ENCODE measurements at regions not wholly inside any gene's neighbourhood (a gene's known extent, or its start where the extent isn't known, plus 50 kb on each side); places are given as distances from the start of the nearest gene placed in this dataset.

- Mint-ChIP-seq H3K4me3 (no peak overlapping the region), H3K4me1 (peaks cover 11% of the 10 kb centered on the region), H3K9me3 (peaks cover under 1% of the 10 kb centered on the region), H3K27me3 (ENCODE audit: insufficient read depth) (no peaks in the 10 kb centered on the region), H3K36me3 (ENCODE audit: low read depth) (no peaks in the 10 kb centered on the region), H3K27ac (no peak overlapping the region)
- H3K27ac ChIP-seq (ENCODE audit: low read depth, low read length), result no peak overlapping the region
- H3K4me3 ChIP-seq (ENCODE audit: low read length), result no peak overlapping the region
- 80 to 87% methylated on average over 2 to 3 of the region's 3 CpGs for WGBS, 2 experiments (ENCODE audit: insufficient coverage in 1 of 2, insufficient read length in 1 of 2)
- TF ChIP-seq, protein P1, sequence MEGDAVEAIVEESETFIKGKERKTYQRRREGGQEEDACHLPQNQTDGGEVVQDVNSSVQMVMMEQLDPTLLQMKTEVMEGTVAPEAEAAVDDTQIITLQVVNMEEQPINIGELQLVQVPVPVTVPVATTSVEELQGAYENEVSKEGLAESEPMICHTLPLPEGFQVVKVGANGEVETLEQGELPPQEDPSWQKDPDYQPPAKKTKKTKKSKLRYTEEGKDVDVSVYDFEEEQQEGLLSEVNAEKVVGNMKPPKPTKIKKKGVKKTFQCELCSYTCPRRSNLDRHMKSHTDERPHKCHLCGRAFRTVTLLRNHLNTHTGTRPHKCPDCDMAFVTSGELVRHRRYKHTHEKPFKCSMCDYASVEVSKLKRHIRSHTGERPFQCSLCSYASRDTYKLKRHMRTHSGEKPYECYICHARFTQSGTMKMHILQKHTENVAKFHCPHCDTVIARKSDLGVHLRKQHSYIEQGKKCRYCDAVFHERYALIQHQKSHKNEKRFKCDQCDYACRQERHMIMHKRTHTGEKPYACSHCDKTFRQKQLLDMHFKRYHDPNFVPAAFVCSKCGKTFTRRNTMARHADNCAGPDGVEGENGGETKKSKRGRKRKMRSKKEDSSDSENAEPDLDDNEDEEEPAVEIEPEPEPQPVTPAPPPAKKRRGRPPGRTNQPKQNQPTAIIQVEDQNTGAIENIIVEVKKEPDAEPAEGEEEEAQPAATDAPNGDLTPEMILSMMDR (conservative IDR thresholded peaks at IDR 0.05), result no peak
- no peak overlapping the region for H3K9ac ChIP-seq (ENCODE audit: extremely low read depth, low read length, poor library complexity, severe bottlenecking)
- H3K9me3 ChIP-seq (ENCODE audit: control insufficient read depth, low read length), result peaks cover 2% of the 10 kb centered on the region
- H3K4me1 ChIP-seq (ENCODE audit: control insufficient read depth, insufficient read depth, low read length), result peaks cover 3% of the 10 kb centered on the region
- DNase-seq, result no peak
- no peaks in the 10 kb centered on the region for H3K36me3 ChIP-seq (ENCODE audit: control insufficient read depth, insufficient read depth, low read length)
- no peaks in the 10 kb centered on the region for H3K27me3 ChIP-seq (ENCODE audit: control insufficient read depth, insufficient read depth, low read length, poor library complexity, severe bottlenecking)
Measured at GRCh38 chr6:48560408-48560807, 449.4 kb upstream of the PTCHD4 start.

- TF ChIP-seq, protein P1 (conservative IDR thresholded peaks at IDR 0.05), result no peak
- no peak overlapping the region for H3K4me3 ChIP-seq (ENCODE audit: low read length)
Measured at GRCh38 chr6:48553467-48554189, 442.6 kb upstream of the PTCHD4 start.

GRCh38 chr6:48552905-48553304 lies 441.9 kb upstream of the PTCHD4 start:
- Histone ChIP-seq H3K27me3 (ENCODE audit: control insufficient read depth, insufficient read depth, low read length, poor library complexity, severe bottlenecking) (peaks cover 11% of the 10 kb centered on the region), H3K4me1 (ENCODE audit: control insufficient read depth, insufficient read depth, low read length) (peaks cover 5% of the 10 kb centered on the region), H3K9me3 (ENCODE audit: control insufficient read depth, low read length) (peaks cover 15% of the 10 kb centered on the region), H3K27ac (ENCODE audit: low read depth, low read length) (no peak overlapping the region), H3K36me3 (ENCODE audit: control insufficient read depth, insufficient read depth, low read length) (no peaks in the 10 kb centered on the region), H3K4me3 (ENCODE audit: low read length) (no peak overlapping the region), H3K9ac (ENCODE audit: extremely low read depth, low read length, poor library complexity, severe bottlenecking) (no peak overlapping the region)
- no peak for DNase-seq
- peaks cover 1% of the 10 kb centered on the region for H3K9me3 Mint-ChIP-seq
- no peaks in the 10 kb centered on the region for H3K36me3 Mint-ChIP-seq (ENCODE audit: low read depth)
- TF ChIP-seq, protein P1 (conservative IDR thresholded peaks at IDR 0.05), result no peak
- H3K27me3 Mint-ChIP-seq (ENCODE audit: insufficient read depth), result peaks cover 2% of the 10 kb centered on the region
- no peak overlapping the region for H3K4me3 Mint-ChIP-seq
- peaks cover 33% of the 10 kb centered on the region for H3K4me1 Mint-ChIP-seq
- 85 to 100% methylated on average over 1 to 2 of the region's 2 CpGs for WGBS, 2 experiments (ENCODE audit: insufficient coverage in 1 of 2, insufficient read length in 1 of 2)
- H3K27ac Mint-ChIP-seq, result no peak overlapping the region

More at GRCh38 chr6:48553467-48554189, 442.6 kb upstream of the PTCHD4 start:
- Histone ChIP-seq H3K27ac (ENCODE audit: low read depth, low read length) (no peak overlapping the region), H3K27me3 (ENCODE audit: control insufficient read depth, insufficient read depth, low read length, poor library complexity, severe bottlenecking) (peaks cover 11% of the 10 kb centered on the region), H3K4me1 (ENCODE audit: control insufficient read depth, insufficient read depth, low read length) (peaks cover 5% of the 10 kb centered on the region), H3K9ac (ENCODE audit: extremely low read depth, low read length, poor library complexity, severe bottlenecking) (no peak overlapping the region), H3K36me3 (ENCODE audit: control insufficient read depth, insufficient read depth, low read length) (no peaks in the 10 kb centered on the region), H3K9me3 (ENCODE audit: control insufficient read depth, low read length) (peaks cover 8% of the 10 kb centered on the region)
- no peak for DNase-seq
- H3K4me3 Mint-ChIP-seq, result no peak overlapping the region
- H3K36me3 Mint-ChIP-seq (ENCODE audit: low read depth), result no peaks in the 10 kb centered on the region
- WGBS, 2 experiments (ENCODE audit: insufficient coverage in 1 of 2, insufficient read length in 1 of 2), result 89 to 98% methylated on average over 1 of the region's 1 CpG
- peaks cover 32% of the 10 kb centered on the region for H3K4me1 Mint-ChIP-seq
- H3K27ac Mint-ChIP-seq, result no peak overlapping the region
- peaks cover 2% of the 10 kb centered on the region for H3K27me3 Mint-ChIP-seq (ENCODE audit: insufficient read depth)
- H3K9me3 Mint-ChIP-seq, result no peaks in the 10 kb centered on the region

Measured in endodermal cell (in vitro differentiated cells).